OCI-LY1 (cell line): ENCODE measurements at regions not wholly inside any gene's neighbourhood (a gene's known extent, or its start where the extent isn't known, plus 50 kb on each side); places are given as distances from the start of the nearest gene placed in this dataset.

ENCODE experiments used
- CTCF ChIP-seq: fragments of 200-600 bp; sonication (generic), shearing (Covaris generic); IDR thresholded peaks from 2 replicates; pipeline ENCODE4 v1.5.1; 2017; ENCODE audit warnings: mild to moderate bottlenecking, antibody characterized with exemption, low read length, moderate library complexity, mixed read lengths
- EZH2 ChIP-seq: fragments of 200-600 bp; sonication (generic), shearing (Covaris generic); IDR thresholded peaks from 2 replicates; pipeline ENCODE4 v1.8.0; 2017; ENCODE audit warnings: borderline replicate concordance, mixed run types, mild to moderate bottlenecking, antibody characterized with exemption, low read length, moderate library complexity, mixed read lengths

GRCh38 chr5:4225741-4226140 is 630.1 kb downstream of the IRX1 start:
- TF ChIP-seq CTCF (no peak), EZH2 (no peak)
